ENCODE measurements at regions not wholly inside any gene's neighbourhood (a gene's known extent, or its start where the extent isn't known, plus 50 kb on each side); places are given as distances from the start of the nearest gene placed in this dataset.
A peak's percentile ranks its signal among the peaks of the same experiment; 100 is the strongest.

- no peak for TF ChIP-seq MYC (IDR thresholded peaks at IDR 0.05; ENCODE audit: low read depth, low read length)
- DNase-seq (ENCODE audit: low read depth), result no peak
- no peak overlapping the region for H3K4me3 ChIP-seq (ENCODE audit: low read depth, low read length)
Measured at GRCh38 chr12:131347732-131348131, 363.2 kb upstream of the SFSWAP start.

GRCh38 chr12:131348231-131348630 lies 362.7 kb upstream of the SFSWAP start:
- H3K4me3 ChIP-seq (ENCODE audit: low read depth, low read length), result no peak overlapping the region

GRCh38 chr12:131348646-131349045 lies 362.2 kb upstream of the SFSWAP start:
- DNase-seq (ENCODE audit: low read depth), result no peak
- TF ChIP-seq MYC (IDR thresholded peaks at IDR 0.05; ENCODE audit: low read depth, low read length) (no peak), MAX (IDR thresholded peaks at IDR 0.05; ENCODE audit: low read depth, low read length) (no peak), POLR2A (IDR thresholded peaks at IDR 0.05; ENCODE audit: extremely low read depth, insufficient read length) (no peak), CTCF (IDR thresholded peaks at IDR 0.05; ENCODE audit: low read depth, low read length) (no peak)
- no peak overlapping the region for H3K4me3 ChIP-seq (ENCODE audit: low read depth, low read length)

More at GRCh38 chr12:131348231-131348630, 362.7 kb upstream of the SFSWAP start:
- DNase-seq (ENCODE audit: low read depth), result no peak
- TF ChIP-seq CTCF (IDR thresholded peaks at IDR 0.05; ENCODE audit: low read depth, low read length) (no peak), MAX (IDR thresholded peaks at IDR 0.05; ENCODE audit: low read depth, low read length) (no peak), MYC (IDR thresholded peaks at IDR 0.05; ENCODE audit: low read depth, low read length) (no peak), POLR2A (IDR thresholded peaks at IDR 0.05; ENCODE audit: extremely low read depth, insufficient read length) (no peak)

GRCh38 chr12:131349397-131350127 lies 361.3 kb upstream of the SFSWAP start:
- no peak for DNase-seq (ENCODE audit: low read depth)
- TF ChIP-seq MAX (IDR thresholded peaks at IDR 0.05; ENCODE audit: low read depth, low read length) (no peak), POLR2A (IDR thresholded peaks at IDR 0.05; ENCODE audit: extremely low read depth, insufficient read length) (no peak), CTCF (IDR thresholded peaks at IDR 0.05; ENCODE audit: low read depth, low read length) (no peak), MYC (IDR thresholded peaks at IDR 0.05; ENCODE audit: low read depth, low read length) (no peak)
- H3K4me3 ChIP-seq (ENCODE audit: low read depth, low read length), result no peak overlapping the region

GRCh38 chr12:131350943-131351318 lies 360.0 kb upstream of the SFSWAP start:
- no peak for DNase-seq (ENCODE audit: low read depth)
- TF ChIP-seq MAX (IDR thresholded peaks at IDR 0.05; ENCODE audit: low read depth, low read length) (no peak), CTCF (IDR thresholded peaks at IDR 0.05; ENCODE audit: low read depth, low read length) (no peak), POLR2A (IDR thresholded peaks at IDR 0.05; ENCODE audit: extremely low read depth, insufficient read length) (no peak), MYC (IDR thresholded peaks at IDR 0.05; ENCODE audit: low read depth, low read length) (no peak)
- H3K4me3 ChIP-seq (ENCODE audit: low read depth, low read length), result no peak overlapping the region

- TF ChIP-seq POLR2A (IDR thresholded peaks at IDR 0.05; ENCODE audit: extremely low read depth, insufficient read length), result no peak
- TF ChIP-seq CTCF (IDR thresholded peaks at IDR 0.05; ENCODE audit: low read depth, low read length), result no peak
- no peak for TF ChIP-seq MAX (IDR thresholded peaks at IDR 0.05; ENCODE audit: low read depth, low read length)
- TF ChIP-seq MYC (IDR thresholded peaks at IDR 0.05; ENCODE audit: low read depth, low read length), result no peak
- peak; percentile 52 for DNase-seq (ENCODE audit: low read depth)
- H3K4me3 ChIP-seq (ENCODE audit: low read depth, low read length), result no peak overlapping the region
Measured at GRCh38 chr12:131351319-131352028, 359.4 kb upstream of the SFSWAP start.

Data from NB4 (cell line).